Activated naive CD4-positive, alpha-beta T cell treated with anti-CD3 and anti-CD28 coated beads, Interleukin-2, amount 10 ng/mL, durations not matched to agents 7 days and 5 days (primary cell): ENCODE measurements at regions not wholly inside any gene's neighbourhood (a gene's known extent, or its start where the extent isn't known, plus 50 kb on each side); places are given as distances from the start of the nearest gene placed in this dataset.
"Not testable (repeated sequence)": the region's sequence is repeated elsewhere in the genome, so short reads cannot be mapped to it uniquely, and the experiment has no call there.

Source experiments
- CTCF ChIA-PET: fragments of 350-600 bp; sonication (Branson Sonifier 250); formaldehyde crosslinking; loops from one replicate; lab custom pipeline; 2021; ENCODE audit warnings: antibody characterized with exemption; lab: Charles Lee
- DNase-seq: peaks from one replicate; pipeline ENCODE4 v3.0.0-alpha.2; 2020
- H3K27ac Mint-ChIP-seq: one replicate; pipeline ENCODE4 v1.8.0; 2021; ENCODE audit warnings: mild to moderate bottlenecking, moderate library complexity, mixed read lengths
- H3K27me3 Mint-ChIP-seq: one replicate; pipeline ENCODE4 v1.8.0; 2021; ENCODE audit warnings: mild to moderate bottlenecking, mixed read lengths
- H3K36me3 Mint-ChIP-seq: one replicate; pipeline ENCODE4 v1.8.0; 2021; ENCODE audit warnings: mixed read lengths
- H3K4me1 Mint-ChIP-seq: one replicate; pipeline ENCODE4 v1.8.0; 2021; ENCODE audit warnings: mixed read lengths
- H3K4me3 Mint-ChIP-seq: one replicate; pipeline ENCODE4 v1.8.0; 2021; ENCODE audit warnings: mild to moderate bottlenecking, moderate library complexity, mixed read lengths
- H3K9me3 Mint-ChIP-seq: one replicate; pipeline ENCODE4 v1.8.0; 2021; ENCODE audit warnings: mixed read lengths

DNA sequence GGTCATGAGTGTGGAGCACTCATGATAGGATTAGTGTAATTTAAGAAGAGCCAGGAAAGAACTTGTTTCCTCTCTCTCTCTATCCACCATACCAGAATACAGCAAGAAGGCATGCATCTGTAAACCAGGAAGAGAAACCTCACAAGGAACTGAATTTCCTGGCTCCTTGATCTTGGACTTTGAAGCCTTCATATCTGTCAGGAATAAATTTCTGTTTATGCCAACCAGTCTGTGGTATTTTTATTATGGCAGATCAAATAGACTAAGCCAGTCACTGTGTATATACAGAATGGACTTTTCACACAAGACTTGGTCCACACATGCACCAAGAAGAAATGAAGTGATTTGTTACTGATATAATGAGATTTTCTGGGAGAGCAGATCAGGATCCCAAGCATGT, 930.1 kb upstream of the TMEFF2 start:
- no peaks in the 10 kb centered on the region for H3K36me3 Mint-ChIP-seq

DNA sequence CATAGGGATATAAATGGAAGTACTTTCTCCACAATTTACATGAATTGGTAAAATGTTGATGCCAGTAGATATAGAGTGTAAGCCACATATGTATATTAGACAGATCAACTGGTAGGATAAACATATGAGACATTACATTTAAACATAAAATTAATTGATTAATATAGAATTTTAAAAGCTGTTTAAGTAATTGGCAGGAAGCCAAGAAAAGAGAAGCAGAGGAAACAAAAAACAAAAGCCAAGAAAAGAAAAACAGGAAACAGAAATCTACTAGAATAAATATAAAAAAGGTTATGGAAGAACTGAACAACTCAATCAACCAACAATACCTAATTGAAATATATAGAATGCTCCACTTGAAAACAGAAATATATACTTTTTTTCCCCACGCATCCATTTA, 920.1 kb upstream of the TMEFF2 start:
- no peaks in the 10 kb centered on the region for H3K4me1 Mint-ChIP-seq
- no peak overlapping the region for H3K4me3 Mint-ChIP-seq
- DNase-seq, result no peak
- H3K27ac Mint-ChIP-seq, result no peak overlapping the region
- H3K9me3 Mint-ChIP-seq, result no peaks in the 10 kb centered on the region
- CTCF ChIA-PET, result no interaction called here
- no peaks in the 10 kb centered on the region for H3K27me3 Mint-ChIP-seq
- no peaks in the 10 kb centered on the region for H3K36me3 Mint-ChIP-seq

More for the DNA sequence above, 930.1 kb upstream of the TMEFF2 start:
- H3K27me3 Mint-ChIP-seq, result no peaks in the 10 kb centered on the region
- DNase-seq, result no peak
- CTCF ChIA-PET, result no interaction called here
- no peak overlapping the region for H3K27ac Mint-ChIP-seq
- H3K9me3 Mint-ChIP-seq, result no peaks in the 10 kb centered on the region
- H3K4me3 Mint-ChIP-seq, result no peak overlapping the region
- H3K4me1 Mint-ChIP-seq, result no peaks in the 10 kb centered on the region

GRCh38 chr2:193112986-193113385, 918.3 kb upstream of the TMEFF2 start:
- Mint-ChIP-seq H3K4me3 (no peak overlapping the region), H3K27me3 (no peaks in the 10 kb centered on the region), H3K9me3 (no peaks in the 10 kb centered on the region), H3K36me3 (no peaks in the 10 kb centered on the region), H3K4me1 (no peaks in the 10 kb centered on the region), H3K27ac (no peak overlapping the region)
- no peak for DNase-seq
- CTCF ChIA-PET, result no interaction called here

DNA sequence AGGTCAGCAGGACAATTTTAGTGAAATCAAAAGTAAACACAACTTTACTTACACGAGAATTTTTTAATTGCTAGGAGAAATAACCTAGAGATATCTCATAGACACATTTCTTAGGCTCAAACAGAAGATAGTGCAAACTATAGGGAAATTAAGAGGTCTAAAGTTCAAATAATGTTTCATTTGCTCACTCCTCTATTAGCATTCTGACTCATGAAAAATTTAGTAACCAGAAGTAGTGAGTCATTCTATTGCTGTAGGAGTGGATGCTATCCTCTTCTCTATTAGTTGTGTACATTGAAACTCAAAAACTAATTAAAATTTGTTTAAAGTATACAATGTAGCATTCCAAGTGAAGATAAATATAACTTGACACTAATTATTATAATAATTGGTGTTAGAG, 908.3 kb upstream of the TMEFF2 start:
- no peak for DNase-seq
- no peak overlapping the region for H3K4me3 Mint-ChIP-seq
- no peaks in the 10 kb centered on the region for H3K4me1 Mint-ChIP-seq
- H3K9me3 Mint-ChIP-seq, result no peaks in the 10 kb centered on the region
- CTCF ChIA-PET, result no interaction called here
- no peaks in the 10 kb centered on the region for H3K27me3 Mint-ChIP-seq
- no peak overlapping the region for H3K27ac Mint-ChIP-seq
- H3K36me3 Mint-ChIP-seq, result no peaks in the 10 kb centered on the region

- H3K36me3 Mint-ChIP-seq, result no peaks in the 10 kb centered on the region
- no peaks in the 10 kb centered on the region for H3K27me3 Mint-ChIP-seq
- H3K4me1 Mint-ChIP-seq, result no peaks in the 10 kb centered on the region
- no peak for DNase-seq
- H3K27ac Mint-ChIP-seq, result no peak overlapping the region
- no peak overlapping the region for H3K4me3 Mint-ChIP-seq
- H3K9me3 Mint-ChIP-seq, result no peaks in the 10 kb centered on the region
- CTCF ChIA-PET, result no interaction called here
Measured at GRCh38 chr2:193101591-193101990, 906.9 kb upstream of the TMEFF2 start.

DNA sequence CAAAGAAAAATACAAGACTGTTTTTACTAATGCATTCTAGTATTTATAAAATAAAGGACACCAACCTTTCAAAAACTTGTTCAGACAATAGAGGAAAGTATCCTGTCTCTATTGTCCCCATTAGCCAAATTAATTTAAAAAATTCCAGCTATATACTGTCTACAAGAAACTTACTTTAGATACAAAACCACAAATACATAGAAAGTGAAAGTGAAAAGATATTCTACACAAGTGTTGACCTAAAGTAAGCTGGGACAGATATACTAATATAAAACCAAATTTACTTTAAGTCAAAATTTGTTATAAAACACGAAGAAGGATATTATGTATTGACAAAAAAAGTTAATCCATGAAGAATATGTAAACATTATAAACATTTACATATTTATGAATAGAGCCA, 893.3 kb upstream of the TMEFF2 start:
- Mint-ChIP-seq H3K27ac (no peak overlapping the region), H3K4me1 (no peaks in the 10 kb centered on the region), H3K27me3 (no peaks in the 10 kb centered on the region), H3K9me3 (no peaks in the 10 kb centered on the region), H3K4me3 (no peak overlapping the region), H3K36me3 (no peaks in the 10 kb centered on the region)
- no peak for DNase-seq
- CTCF ChIA-PET, result no interaction called here

- no peaks in the 10 kb centered on the region for H3K4me1 Mint-ChIP-seq
- H3K27me3 Mint-ChIP-seq, result no peaks in the 10 kb centered on the region
- H3K9me3 Mint-ChIP-seq, result no peaks in the 10 kb centered on the region
- CTCF ChIA-PET, result no interaction called here
- no peak overlapping the region for H3K4me3 Mint-ChIP-seq
- no peaks in the 10 kb centered on the region for H3K36me3 Mint-ChIP-seq
- no peak for DNase-seq
- H3K27ac Mint-ChIP-seq, result no peak overlapping the region
Measured at GRCh38 chr2:193076995-193077394, 882.3 kb upstream of the TMEFF2 start.

DNA sequence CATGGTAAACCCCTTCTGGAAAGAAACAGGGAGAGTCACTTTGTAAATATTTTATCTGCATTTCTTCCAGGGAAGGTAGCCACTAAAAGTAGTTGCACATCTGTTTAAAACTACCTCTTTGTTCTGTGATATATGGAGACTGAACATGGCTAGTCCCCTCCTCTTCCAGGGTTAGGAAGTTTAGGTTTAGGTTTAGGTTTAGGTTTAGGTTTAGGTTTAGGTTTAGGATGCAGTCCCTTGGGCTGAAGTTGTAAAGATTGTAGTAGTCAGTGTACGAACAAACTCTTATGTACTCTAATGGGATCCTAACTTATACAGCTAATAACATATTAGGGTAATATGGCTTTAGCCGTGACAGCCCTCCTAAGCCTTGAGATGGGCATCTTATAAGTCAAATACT, 880.2 kb upstream of the TMEFF2 start:
- Mint-ChIP-seq H3K9me3 (peaks cover 2% of the 10 kb centered on the region), H3K27me3 (no peaks in the 10 kb centered on the region), H3K36me3 (no peaks in the 10 kb centered on the region), H3K4me3 (no peak overlapping the region), H3K27ac (no peak overlapping the region), H3K4me1 (no peaks in the 10 kb centered on the region)
- DNase-seq, result no peak
- CTCF ChIA-PET, result no interaction called here

- Mint-ChIP-seq H3K4me3 (no peak overlapping the region), H3K27me3 (no peaks in the 10 kb centered on the region), H3K36me3 (no peaks in the 10 kb centered on the region), H3K4me1 (no peaks in the 10 kb centered on the region), H3K27ac (no peak overlapping the region), H3K9me3 (peaks cover 2% of the 10 kb centered on the region)
- CTCF ChIA-PET, result no interaction called here
- no peak for DNase-seq
Measured at GRCh38 chr2:193072647-193073046, 877.9 kb upstream of the TMEFF2 start.

GRCh38 chr2:193025556-193025955, 830.8 kb upstream of the TMEFF2 start:
- H3K9me3 Mint-ChIP-seq, H3K27me3 Mint-ChIP-seq, H3K27ac Mint-ChIP-seq, H3K4me1 Mint-ChIP-seq, H3K36me3 Mint-ChIP-seq, H3K4me3 Mint-ChIP-seq, DNase-seq, CTCF ChIA-PET: not testable (repeated sequence)

DNA sequence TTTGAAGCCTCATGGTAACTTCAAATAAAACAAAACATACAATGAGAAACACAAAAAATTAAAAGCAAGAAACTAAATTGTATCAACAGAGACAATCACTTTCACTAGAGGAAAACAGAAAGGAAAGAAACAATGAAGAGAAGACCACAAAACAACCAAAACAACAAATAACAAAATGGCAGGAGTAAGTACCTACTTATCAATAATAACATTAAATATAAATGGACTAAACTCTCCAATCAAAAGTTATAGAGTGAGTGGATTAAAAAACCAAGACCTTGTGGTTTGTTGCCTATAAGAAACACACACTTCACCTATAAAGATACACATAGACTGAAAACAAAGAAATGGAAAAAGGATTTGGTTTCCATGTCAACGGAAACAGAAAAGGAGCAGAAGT, 830.1 kb upstream of the TMEFF2 start:
- H3K27me3 Mint-ChIP-seq, result no peaks in the 10 kb centered on the region
- no peak for DNase-seq
- no peaks in the 10 kb centered on the region for H3K36me3 Mint-ChIP-seq
- peaks cover 5% of the 10 kb centered on the region for H3K9me3 Mint-ChIP-seq
- H3K4me1 Mint-ChIP-seq, result no peaks in the 10 kb centered on the region
- CTCF ChIA-PET, result no interaction called here
- H3K4me3 Mint-ChIP-seq, result no peak overlapping the region
- no peak overlapping the region for H3K27ac Mint-ChIP-seq

DNA sequence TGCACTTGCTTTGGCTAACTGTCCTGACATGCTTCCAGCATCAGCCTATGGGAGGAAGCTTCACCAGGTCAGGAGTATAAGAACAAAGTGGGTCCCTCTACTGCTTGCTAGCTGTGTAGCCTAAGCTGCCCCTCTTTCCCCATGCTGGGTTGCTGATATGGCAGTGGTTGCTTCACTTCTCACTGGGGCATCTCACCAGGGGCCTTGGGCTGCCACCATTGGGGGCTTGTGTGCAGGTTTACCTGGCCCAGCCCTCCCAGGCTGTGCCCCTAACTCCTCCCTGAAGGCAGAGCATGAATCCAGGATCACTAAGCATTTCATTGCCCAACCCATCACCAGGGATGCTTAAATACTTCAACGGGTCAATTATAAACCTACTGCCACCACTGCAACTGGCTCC, 817.1 kb upstream of the TMEFF2 start:
- Mint-ChIP-seq H3K27ac (no peak overlapping the region), H3K36me3 (no peaks in the 10 kb centered on the region), H3K9me3 (peaks cover 3% of the 10 kb centered on the region), H3K4me1 (no peaks in the 10 kb centered on the region), H3K27me3 (no peaks in the 10 kb centered on the region), H3K4me3 (no peak overlapping the region)
- DNase-seq, result no peak
- CTCF ChIA-PET, result no interaction called here

DNA sequence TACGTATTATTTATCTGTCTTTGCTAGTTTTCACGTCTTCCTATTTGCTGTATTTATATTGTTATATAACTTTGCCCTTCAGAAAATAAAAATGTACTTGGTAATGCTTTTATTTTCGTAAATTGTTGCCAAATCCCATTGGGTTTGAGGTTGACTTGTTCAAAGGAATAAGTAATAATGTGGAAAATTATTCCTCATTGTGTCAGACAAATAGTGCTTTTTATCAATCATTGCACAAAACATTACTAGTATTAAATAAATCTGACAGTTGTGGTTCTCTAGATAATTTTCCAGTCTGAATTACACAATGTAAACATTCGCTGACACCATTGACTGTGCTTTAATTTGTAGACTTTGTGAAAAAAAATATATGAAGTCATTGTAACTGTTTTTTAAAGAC, 798.3 kb upstream of the TMEFF2 start:
- H3K36me3 Mint-ChIP-seq, result no peaks in the 10 kb centered on the region
- H3K27me3 Mint-ChIP-seq, result no peaks in the 10 kb centered on the region
- H3K4me1 Mint-ChIP-seq, result no peaks in the 10 kb centered on the region
- CTCF ChIA-PET, result interaction anchor here (0.6 kb wide), 1 partner anchor 16 kb away, joined by 4 read pairs; no protein-coding TSS in a partner anchor
- no peak overlapping the region for H3K27ac Mint-ChIP-seq
- no peak for DNase-seq
- no peak overlapping the region for H3K4me3 Mint-ChIP-seq
- peaks cover 6% of the 10 kb centered on the region for H3K9me3 Mint-ChIP-seq

GRCh38 chr2:192983173-192983572, 788.4 kb upstream of the TMEFF2 start:
- Mint-ChIP-seq H3K9me3 (no peaks in the 10 kb centered on the region), H3K27ac (no peak overlapping the region), H3K27me3 (no peaks in the 10 kb centered on the region), H3K4me1 (no peaks in the 10 kb centered on the region), H3K4me3 (no peak overlapping the region), H3K36me3 (no peaks in the 10 kb centered on the region)
- no peak for DNase-seq
- CTCF ChIA-PET, result no interaction called here

DNA sequence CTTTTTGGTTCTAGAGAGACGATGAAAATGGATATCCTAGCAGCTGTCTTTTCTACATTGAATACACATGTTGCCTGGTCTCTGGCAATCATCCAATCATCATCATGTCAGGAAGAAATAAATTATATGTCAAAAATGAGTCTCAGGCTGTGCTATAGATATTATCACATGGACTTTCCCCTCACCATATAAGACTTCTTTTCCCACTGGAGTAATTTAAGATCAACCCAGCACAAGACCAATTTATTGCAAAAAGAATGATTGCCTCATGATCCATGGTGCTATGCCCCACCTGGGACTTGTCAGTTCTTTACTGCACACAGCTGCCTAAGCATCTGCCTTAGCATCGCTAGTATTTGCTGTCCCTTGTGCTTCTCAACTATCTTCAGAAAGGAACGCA, 783.7 kb upstream of the TMEFF2 start:
- Mint-ChIP-seq H3K4me3 (no peak overlapping the region), H3K36me3 (no peaks in the 10 kb centered on the region), H3K27ac (no peak overlapping the region), H3K27me3 (no peaks in the 10 kb centered on the region), H3K9me3 (no peaks in the 10 kb centered on the region), H3K4me1 (no peaks in the 10 kb centered on the region)
- no peak for DNase-seq
- CTCF ChIA-PET, result no interaction called here

GRCh38 chr2:192971981-192972380, 777.2 kb upstream of the TMEFF2 start:
- CTCF ChIA-PET, result no interaction called here
- Mint-ChIP-seq H3K4me3 (no peak overlapping the region), H3K27ac (no peak overlapping the region), H3K9me3 (no peaks in the 10 kb centered on the region), H3K27me3 (no peaks in the 10 kb centered on the region), H3K36me3 (no peaks in the 10 kb centered on the region), H3K4me1 (no peaks in the 10 kb centered on the region)
- DNase-seq, result no peak
